Activated T-cell treated with anti-CD3 and anti-CD28 coated beads, Interleukin-2, amount 50 U/mL, for 1 hour (primary cell): ENCODE measurements at regions not wholly inside any gene's neighbourhood (a gene's known extent, or its start where the extent isn't known, plus 50 kb on each side); places are given as distances from the start of the nearest gene placed in this dataset.

Experiments
- DNase-seq: peaks from one replicate; pipeline ENCODE4 v3.0.0-alpha.2; 2020

DNA sequence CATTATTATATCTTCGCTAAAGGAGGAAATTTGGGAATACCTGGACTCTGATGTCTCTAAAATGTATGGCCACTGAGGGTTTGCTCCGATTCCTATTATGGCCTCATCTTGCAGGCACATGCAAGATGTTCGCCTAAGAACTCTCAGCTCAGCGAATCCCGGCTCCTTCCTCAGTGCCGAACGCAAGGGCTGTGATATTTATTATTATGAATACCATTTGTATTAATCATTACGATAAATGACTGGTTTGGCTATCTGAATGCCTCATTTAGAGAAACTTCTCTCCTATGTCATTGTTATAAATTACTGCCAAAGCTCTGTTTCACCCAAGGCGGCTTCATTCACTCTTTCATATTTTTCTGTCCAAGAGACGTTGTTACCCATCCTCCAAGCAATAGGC is 369.7 kb upstream of the TSHZ3 start:
- DNase-seq, result no peak

DNA sequence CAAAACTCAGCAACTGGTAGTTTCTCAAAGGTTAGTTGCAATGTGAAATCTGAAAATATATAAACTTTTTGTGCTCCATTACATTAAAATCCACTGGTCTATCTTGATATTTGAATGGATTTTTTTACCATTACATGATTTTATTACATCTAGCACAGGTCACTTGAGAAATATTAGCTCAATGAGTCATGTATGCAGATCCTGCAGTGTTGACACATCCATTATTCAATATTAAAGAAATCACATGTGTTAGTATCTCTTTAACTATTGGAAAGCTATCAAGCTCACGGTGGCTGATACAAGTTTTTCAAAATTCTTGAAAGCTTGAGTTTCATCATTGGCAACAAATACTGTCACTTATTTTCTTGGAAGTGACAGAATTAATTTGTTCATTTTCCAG is 373.9 kb upstream of the TSHZ3 start:
- no peak for DNase-seq

DNA sequence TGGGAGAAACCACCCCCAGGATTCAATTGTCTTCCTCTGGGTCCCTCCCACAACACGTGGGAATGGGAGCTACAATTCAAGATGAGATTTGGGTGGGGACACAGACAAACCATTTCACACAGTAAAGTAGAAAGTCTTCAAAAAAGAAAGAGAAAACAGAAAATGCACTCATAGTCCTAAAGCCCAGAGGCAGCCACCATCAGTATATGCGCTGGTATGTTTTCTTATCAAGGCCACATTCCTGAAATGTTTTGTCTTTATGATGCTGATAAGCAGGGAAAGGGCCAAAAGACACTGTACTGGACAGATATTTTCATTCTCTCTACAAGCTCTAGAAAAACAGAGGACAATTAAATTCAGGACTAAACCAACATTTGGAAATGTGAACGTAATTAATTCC is 375.8 kb upstream of the TSHZ3 start:
- no peak for DNase-seq

DNA sequence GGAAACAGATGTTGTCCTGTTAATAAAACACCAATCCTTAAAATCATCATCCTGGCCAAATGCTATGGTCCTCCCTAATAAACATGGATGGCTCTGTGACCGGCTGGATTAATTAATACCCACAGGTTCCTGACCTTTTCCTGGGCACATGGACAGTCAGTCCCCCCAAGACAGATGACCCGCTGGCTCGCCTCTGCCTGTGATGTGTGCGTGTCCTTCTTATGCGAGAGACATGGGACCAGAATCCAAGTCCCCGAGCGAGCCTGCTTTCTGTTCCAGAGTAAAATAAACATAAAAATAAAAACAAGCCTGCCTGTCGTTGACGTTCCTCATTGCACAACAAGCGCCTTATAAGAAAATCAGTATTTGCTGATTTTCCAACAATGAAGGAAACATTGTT is 378.3 kb upstream of the TSHZ3 start:
- DNase-seq, result no peak

DNA sequence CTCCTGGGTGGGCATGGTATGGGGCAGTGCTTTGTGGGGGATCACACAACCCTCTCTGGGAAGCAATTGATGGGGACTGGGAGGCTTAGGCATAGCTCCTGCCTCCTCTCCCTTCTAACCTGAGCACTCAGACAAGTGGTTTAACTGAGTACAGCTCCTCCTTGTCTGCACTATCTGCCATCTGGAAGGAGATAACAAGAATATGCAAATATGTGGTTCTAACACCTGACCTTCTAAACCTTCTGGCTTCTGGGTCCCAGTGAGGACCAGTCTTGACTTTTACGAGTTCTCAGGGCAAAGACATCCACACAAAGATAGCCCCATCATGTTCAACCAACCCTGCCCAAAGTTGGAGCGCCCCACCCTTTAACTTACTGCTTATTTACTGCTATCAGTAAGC is 381.0 kb upstream of the TSHZ3 start:
- no peak for DNase-seq

DNA sequence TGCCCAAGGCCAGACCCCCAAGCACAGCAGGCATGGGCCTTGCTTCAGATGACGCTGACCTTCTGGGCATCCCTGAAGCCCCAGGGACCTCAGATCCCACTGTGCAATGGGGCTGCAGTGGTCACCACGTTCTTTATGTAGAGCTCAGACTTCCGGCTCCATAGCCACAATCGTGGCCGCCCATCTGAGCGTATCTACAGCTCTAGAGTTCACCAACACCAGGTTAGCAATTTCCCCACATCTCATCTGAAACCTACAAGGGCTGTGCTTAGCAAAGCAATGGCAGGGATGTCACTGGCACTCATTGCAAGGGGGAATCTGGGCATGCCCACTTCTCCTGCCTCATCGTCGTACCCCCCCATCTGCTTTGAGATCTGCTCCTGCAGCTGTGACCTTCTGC is 384.4 kb upstream of the TSHZ3 start:
- DNase-seq, result no peak

DNA sequence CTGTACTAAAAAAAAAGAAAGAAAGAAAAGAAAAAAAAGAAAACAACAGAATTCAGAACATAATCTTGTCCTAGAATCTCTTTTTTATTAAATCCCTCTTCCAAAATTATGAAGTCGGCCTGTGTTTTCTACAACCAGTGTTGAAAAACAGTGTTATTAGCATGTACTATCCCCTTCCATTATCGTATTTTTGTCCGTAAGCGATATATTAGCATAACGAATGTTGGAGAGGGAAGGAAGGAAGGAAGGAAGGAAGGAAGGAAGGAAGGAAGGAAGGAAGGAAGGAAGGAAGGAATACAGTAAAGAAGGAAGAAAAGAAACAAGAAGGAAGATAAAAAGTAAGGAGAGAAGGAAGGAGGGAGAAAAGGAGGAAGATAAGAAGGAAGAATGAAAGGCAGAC is 393.0 kb upstream of the TSHZ3 start:
- no peak for DNase-seq

DNA sequence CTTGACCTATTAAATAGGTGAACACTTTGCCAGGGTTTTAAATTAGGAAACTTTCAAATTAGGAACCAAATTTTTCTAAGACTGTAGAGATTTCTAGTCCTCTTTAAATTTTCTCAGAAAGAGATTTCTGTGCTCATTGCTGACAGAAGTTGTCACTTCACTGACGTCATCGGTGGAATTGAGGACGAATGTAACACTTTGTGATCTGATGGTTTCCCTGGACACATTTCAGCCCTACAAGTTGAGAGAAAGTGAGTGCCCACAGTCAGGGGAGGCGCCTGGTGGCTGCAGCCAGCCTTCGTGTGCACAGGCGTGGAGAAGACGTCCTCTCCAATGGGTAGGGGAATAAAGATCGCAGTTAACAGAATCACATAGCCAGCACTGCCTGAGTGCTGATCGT is 396.5 kb upstream of the TSHZ3 start:
- no peak for DNase-seq

DNA sequence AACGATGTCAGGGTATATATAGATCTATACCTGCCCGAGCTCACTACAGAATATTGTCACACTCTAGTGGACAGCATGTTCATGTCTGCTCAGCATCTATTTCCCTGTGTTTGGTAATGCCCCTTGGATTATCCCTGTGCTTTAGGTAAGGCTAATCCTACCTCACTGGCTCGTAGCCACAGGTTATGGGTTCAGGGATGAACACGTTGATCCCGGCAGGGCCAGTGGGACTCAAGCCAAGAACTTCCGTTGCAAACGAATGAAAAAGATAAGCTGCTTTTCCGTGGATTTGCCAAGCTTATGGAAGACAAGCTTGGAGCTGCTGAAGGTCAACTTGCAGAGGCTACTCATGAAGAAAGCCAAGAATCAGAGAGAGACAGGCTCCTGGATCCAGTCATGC is 400.0 kb upstream of the TSHZ3 start:
- DNase-seq, result no peak

DNA sequence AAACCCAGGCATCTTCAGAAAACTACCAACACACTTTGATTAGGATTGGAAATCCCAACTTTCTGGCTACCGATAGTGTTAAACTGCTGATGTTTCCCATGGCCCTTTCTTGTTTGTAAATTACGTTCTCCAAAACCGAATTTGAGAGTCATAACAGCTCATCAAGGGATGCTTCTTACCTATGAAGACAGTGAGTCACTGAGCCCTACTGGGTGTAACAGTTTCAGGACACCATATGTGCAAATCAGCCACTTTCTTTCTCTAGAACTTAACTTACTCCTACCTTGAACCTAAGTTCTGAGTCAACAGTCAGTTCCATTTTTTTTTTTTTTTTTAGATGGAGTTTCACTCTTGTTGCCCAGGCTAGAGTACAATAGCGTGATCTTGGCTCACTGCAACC is 410.1 kb upstream of the TSHZ3 start:
- no peak for DNase-seq

DNA sequence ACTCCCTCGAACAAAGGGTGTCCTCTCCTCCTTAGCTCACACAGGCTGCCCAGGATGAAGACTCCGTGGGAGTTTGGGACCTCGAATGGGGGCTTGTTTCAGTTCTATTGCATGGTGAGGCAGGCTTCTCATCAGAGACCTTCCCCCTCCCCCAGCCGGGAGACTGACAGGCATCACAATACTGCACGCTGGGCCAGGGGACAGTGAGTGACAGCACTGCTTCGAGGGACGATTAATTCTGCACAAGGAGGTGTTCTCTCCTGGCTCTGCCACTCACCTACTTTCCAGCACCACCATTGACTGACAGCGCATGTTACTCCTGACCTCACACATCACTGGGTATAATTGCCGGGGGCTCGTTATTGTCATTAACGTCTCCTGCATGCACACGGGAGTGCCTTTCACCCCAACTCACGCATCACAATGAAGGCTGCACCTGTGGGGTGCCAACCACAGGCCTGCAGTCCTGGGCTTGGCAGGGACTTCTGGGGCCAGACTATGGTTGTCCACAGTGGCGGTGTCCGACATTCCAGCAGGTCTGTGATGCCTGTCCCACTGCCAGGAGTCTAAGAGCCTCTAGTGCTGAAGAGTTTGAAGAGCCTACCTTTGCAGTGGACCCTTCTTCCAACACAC is 412.2 kb upstream of the TSHZ3 start:
- no peak for DNase-seq

DNA sequence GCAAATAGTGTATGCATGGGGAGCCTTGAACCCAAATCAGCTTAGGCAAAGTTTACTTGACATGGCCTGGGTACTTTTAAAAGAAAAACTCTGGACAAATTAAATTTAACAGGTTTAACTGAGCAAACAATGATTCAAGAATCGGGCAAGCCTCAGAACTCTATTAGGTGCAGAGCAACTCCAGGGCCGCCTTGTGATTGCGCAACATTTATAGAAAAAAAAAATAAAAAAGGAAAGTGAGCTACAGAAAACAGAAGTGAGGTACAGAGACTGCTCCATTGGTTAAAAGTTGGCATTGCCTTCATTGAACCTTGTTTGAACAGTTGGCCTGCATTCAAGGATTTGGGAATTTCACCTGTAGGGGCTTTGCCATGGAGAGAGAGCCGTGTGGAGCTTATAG is 421.0 kb upstream of the TSHZ3 start:
- DNase-seq, result no peak

DNA sequence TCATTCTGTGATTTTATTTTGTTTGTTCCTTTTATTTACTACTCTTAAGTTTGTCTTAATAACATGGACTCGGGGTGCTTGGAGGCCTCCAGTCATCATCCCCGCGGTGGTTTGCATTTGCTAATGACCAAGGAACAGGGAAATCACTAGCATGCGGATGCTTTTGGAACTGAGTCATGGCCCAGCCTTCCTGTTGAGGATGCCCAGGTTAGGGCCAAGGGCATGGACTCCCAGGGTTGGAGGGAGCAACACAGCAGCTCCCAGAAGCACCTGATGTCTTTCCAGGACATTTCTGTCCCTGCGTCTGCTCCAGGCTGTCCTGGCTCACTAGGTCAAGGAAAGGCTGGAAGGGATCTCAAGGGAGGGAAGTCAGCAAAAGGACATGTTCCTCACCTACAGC is 423.7 kb upstream of the TSHZ3 start:
- DNase-seq, result no peak

DNA sequence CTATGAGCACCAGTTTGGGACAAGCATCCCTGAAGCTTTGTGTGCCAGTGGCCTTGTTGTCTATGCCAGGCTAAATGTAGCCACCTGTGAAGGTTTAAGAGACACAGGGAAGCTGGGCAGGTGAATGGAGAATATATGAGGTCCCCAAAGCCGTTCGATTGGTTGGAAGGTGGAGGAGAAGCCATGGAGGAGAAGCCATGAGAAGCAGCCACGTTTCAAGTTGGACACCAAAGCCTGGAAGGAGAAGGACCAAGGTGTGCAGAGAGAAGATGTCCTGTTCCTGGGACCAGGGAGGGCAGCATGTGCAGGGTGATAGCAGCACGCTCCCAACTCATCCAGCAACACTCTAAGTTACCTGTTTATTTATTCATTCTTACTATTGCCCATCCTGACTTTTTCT is 432.3 kb upstream of the TSHZ3 start:
- no peak for DNase-seq

DNA sequence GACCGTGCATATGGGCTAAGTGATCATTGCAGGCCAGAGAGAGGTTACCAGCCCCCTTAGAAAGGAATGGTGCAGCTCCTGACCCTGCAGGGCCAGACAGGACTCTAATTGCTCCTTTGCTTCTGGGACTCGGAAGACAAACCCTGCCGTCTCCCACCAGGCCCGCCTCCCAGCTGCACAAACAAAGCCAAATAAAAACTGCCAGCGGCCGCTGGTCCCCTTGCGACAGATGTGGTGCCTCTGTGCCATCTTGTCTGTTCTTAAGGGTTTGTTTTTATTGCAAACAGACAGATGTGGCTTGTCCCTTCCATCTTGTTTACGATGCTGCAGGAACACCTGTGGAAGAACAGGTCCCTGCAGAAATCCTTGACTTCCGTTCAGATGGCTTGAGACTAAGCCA is 434.4 kb upstream of the TSHZ3 start:
- no peak for DNase-seq

DNA sequence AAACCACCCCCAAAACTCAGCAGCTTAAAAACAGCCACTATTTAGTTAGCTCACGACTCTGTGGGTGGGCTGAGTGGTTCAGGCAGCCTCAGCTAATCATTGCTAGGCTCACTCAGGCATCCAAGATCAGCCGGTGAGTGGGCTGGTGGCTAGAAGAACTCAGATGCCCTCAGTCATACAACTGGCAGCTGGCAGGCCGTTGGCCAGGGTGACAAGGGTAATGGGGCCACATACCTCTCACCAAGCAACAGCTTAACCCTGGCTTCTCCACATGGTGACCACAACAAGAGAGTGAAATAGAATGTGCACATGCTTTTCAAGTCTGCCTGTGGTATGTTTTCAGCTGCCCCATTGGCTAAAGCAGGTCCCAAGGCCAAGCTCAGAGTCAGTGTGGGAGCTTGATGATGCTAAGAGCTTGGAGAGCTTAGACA is 435.4 kb upstream of the TSHZ3 start:
- DNase-seq, result no peak

DNA sequence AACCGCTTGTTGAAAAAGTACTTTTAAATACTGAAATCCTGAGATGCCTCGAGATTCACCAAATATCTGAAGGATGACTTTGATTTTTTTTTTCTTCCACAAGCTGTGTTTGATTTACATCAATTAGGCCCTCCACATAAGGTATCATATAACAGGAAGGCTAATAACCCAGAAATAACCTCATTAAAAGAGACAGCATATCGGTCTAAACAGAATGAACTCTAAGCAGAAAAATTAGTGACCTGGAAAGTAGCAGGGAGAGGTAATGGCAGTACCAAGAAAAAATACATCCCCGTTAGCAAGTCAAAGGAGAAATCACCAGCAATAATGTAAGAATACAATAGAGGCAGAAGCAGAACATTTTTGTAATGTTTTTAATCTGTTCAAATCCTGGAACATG is 452.4 kb upstream of the TSHZ3 start:
- DNase-seq, result no peak

DNA sequence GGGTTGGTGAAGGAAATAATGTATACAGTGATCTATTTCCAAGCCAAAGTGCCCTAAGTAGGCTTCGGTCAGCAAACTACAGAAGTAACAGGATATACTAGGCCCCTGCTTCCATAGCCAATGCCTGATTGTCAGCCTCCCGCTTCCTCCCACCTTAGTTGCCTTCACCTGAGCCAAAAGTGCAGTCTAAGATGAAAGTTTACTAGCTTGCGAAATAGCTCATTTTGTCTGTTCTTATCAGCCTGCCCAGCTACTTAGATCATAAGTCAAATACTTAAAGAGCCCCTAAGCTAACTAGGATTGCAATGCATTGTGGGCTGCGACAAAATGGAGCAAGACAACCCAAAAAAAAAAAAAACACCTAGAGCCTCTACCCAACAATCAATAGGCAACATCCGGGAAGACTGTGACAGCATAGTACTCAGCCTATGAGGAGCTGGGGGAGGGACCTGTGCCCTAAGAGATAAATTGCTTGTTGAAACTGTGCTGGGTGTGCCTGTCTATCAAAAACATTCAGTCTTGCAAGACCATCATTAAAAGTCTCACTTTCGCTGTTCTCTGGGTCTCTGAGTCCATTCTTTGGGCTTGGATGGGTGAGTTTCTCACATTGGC is 454.7 kb upstream of the TSHZ3 start:
- DNase-seq, result no peak

DNA sequence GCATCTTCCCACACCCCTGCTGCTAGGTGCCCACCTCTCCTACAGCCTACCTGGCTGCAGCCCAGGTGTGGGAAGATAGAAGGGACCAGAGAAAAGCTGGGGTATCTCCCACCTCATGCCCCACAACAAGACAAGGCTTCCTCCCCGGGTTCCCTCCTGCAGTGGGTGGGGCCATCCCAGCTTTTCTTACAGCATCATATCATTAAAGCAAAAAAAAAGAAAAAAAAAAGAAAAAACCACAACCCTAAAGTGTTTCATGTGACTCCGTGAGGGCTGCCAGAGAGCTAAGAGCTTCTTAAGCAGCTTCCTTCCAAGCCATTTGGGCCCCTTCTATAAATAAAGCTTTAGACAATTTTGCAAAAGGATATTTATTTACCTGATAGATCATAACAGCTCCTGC is 455.4 kb upstream of the TSHZ3 start:
- no peak for DNase-seq

DNA sequence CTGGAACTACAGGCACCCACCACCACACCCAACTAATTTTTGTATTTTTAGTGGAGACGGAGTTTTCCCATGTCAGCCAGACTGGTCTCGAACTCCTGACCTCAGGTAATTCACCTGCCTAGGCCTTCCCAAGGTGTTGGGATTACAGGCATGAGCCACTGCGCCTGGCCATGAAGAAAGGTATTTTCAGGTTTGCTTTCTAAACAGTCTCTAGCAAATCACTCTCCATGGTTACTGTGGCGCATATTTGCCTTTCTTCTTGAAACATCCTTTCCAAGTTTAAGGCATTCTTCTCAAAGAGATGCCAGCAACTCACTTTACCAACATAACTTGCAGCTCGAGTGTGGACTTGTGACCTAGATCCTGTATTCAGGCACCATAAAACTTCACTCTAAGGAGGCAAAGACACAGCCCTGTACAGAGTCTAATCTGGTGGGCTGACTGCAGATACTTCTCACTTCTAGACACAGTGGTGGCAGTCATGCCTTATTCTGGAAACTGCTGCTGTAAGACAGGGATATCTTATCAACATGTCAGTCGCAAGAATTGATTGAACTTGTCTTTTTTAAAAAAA is 461.4 kb upstream of the TSHZ3 start:
- DNase-seq, result no peak

DNA sequence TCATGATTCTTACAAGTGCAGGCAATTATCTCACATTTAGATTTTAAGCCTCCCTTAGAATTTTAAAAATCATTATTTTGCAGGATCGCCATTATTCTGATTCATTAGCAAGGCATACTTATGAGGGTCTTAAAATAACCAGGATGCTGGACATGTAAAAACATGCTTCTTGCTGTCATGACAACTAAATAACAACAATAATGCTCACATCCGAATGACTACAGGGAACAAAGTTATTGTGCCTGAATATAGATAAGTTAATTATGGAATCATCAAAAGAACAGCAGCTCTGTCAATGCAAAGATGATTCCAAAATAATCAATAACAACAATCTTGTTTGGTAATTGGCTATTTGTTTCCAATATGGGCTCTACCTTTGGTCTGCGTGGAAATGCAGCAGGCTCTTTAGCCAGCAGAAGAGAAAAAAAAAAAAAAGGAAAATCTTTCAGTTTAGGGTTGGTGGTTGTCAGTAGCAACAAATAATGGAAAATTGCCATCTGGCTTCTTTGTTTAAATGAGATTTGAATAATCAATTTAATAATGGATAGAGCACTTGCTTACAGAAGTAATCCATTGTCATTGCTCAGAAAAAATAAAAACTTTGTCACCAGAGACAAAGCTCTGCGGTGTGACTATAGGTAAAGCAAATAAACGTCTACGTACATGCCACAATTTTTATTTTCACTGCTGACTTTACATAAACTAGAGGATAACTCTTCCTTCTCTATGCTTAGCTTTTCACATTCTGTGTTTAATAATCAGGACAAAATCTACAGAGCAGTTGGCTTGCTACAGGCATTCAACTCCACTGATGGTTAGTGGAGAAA is 468.9 kb upstream of the TSHZ3 start:
- no peak for DNase-seq

DNA sequence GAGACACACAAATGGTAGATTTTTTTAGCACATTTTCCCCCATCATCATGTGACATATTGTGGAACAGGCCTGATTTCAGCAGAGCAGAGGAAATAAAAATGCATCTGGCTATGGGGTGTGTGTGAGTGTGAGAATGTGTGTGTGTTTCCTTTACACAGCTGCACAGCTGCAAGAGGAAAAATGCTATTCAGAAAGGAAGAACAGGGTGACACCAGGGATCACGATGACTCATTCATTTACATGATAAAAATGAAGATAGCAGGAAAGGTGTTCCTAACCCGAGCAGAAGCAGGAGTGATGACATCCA is 469.5 kb upstream of the TSHZ3 start:
- no peak for DNase-seq

DNA sequence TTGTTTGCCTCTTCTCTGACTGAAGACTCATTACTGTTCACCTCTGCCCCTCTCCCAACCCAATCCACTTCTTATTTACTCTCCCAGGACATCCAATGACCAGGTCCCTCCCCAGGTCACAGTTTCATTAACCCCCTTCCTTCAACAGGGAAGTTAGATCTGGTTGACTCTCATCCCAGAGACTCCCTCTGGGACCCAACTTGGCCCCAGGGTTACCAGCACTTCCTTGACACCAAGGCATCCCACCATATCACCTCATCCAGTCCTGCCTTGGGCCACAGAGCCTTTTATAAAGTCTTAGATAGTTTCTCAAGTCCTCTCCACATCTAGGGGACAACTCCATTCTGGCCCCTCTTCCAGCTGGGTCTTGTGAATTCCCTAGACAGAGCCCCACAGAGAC is 470.6 kb upstream of the TSHZ3 start:
- DNase-seq, result no peak

DNA sequence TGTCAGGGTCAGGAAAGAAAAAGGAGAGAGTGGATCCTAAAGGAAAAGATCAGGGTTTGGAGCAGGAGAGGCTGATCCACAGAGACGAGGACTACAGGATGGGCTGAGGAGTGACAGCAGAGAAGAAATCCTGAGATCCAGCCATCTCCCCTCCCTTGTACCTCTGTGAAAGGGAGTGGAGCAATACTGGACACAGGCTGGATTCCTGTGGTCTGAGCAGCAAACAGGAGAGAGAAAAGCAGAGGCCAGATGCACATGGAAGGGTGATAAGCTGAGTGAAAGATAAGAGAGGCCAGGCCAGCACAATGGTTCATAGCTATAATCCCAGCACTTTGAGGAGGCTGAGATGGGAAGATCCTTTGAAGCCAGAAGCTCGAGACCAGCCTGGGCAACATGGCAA is 472.1 kb upstream of the TSHZ3 start:
- no peak for DNase-seq
